ENCODE measurements at regions not wholly inside any gene's neighbourhood (a gene's known extent, or its start where the extent isn't known, plus 50 kb on each side); places are given as distances from the start of the nearest gene placed in this dataset.

- Mint-ChIP-seq H3K27me3 (ENCODE audit: insufficient read depth, unreplicated experiment) (no peaks in the 10 kb centered on the region), H3K27ac (ENCODE audit: low read depth, unreplicated experiment) (no peak overlapping the region), H3K36me3 (ENCODE audit: insufficient read depth, unreplicated experiment) (peaks cover 6% of the 10 kb centered on the region), H3K4me3 (ENCODE audit: unreplicated experiment) (no peak overlapping the region), H3K4me1 (ENCODE audit: insufficient read depth, unreplicated experiment) (peaks cover 5% of the 10 kb centered on the region), H3K9me3 (ENCODE audit: unreplicated experiment) (no peaks in the 10 kb centered on the region)
- ChIA-PET POLR2A (interaction anchor here (1.0 kb wide), 1 partner anchor 21 kb away, joined by 3 read pairs; no protein-coding TSS in a partner anchor), CTCF (no interaction called here)
- DNase-seq (ENCODE audit: unreplicated experiment), result no peak
- intact Hi-C loops (cut with micrococcal nuclease), result no loop called here
- no TSS peak for BruUV-seq (replicated peaks)
- TF ChIP-seq CTCF (IDR thresholded peaks at IDR 0.05; ENCODE audit: unreplicated experiment), result no peak
Observed at GRCh38 chr21:43289442-43289841, 120.6 kb downstream of the CRYAA start.

- Mint-ChIP-seq H3K36me3 (ENCODE audit: insufficient read depth, unreplicated experiment) (peaks cover 6% of the 10 kb centered on the region), H3K27me3 (ENCODE audit: insufficient read depth, unreplicated experiment) (no peaks in the 10 kb centered on the region), H3K4me1 (ENCODE audit: insufficient read depth, unreplicated experiment) (peaks cover 5% of the 10 kb centered on the region), H3K27ac (ENCODE audit: low read depth, unreplicated experiment) (no peak overlapping the region), H3K9me3 (ENCODE audit: unreplicated experiment) (no peaks in the 10 kb centered on the region), H3K4me3 (ENCODE audit: unreplicated experiment) (no peak overlapping the region)
- no TSS peak for BruUV-seq (replicated peaks)
- ChIA-PET POLR2A (no interaction called here), CTCF (interaction anchor here (1.1 kb wide), 1 partner anchor 11 kb away, joined by 3 read pairs; no protein-coding TSS in a partner anchor)
- intact Hi-C loops (cut with micrococcal nuclease), result no loop called here
- TF ChIP-seq CTCF (IDR thresholded peaks at IDR 0.05; ENCODE audit: unreplicated experiment), result no peak
- no peak for DNase-seq (ENCODE audit: unreplicated experiment)
Observed at GRCh38 chr21:43287795-43288755, 119.3 kb downstream of the CRYAA start.

- no peak for TF ChIP-seq CTCF (IDR thresholded peaks at IDR 0.05; ENCODE audit: unreplicated experiment)
- ChIA-PET POLR2A (interaction anchor here (0.7 kb wide), 1 partner anchor 307 kb away, joined by 4 read pairs; no protein-coding TSS in a partner anchor), CTCF (interaction anchor here (1.1 kb wide), 1 partner anchor 10 kb away, joined by 3 read pairs; no protein-coding TSS in a partner anchor)
- Mint-ChIP-seq H3K27ac (ENCODE audit: low read depth, unreplicated experiment) (no peak overlapping the region), H3K36me3 (ENCODE audit: insufficient read depth, unreplicated experiment) (peaks cover 6% of the 10 kb centered on the region), H3K4me1 (ENCODE audit: insufficient read depth, unreplicated experiment) (peaks cover 5% of the 10 kb centered on the region), H3K9me3 (ENCODE audit: unreplicated experiment) (no peaks in the 10 kb centered on the region), H3K4me3 (ENCODE audit: unreplicated experiment) (no peak overlapping the region), H3K27me3 (ENCODE audit: insufficient read depth, unreplicated experiment) (no peaks in the 10 kb centered on the region)
- no peak for DNase-seq (ENCODE audit: unreplicated experiment)
- BruUV-seq (replicated peaks), result no TSS peak
- intact Hi-C loops (cut with micrococcal nuclease), result no loop called here
Observed at GRCh38 chr21:43287111-43287760, 118.4 kb downstream of the CRYAA start.

- CTCF ChIA-PET, result no interaction called here
Observed at GRCh38 chr21:43286196-43286595, 117.4 kb downstream of the CRYAA start.

More at GRCh38 chr21:43286196-43286595, 117.4 kb downstream of the CRYAA start:
- peaks cover 5% of the 10 kb centered on the region for H3K4me1 Mint-ChIP-seq (ENCODE audit: insufficient read depth, unreplicated experiment)
- no peak for TF ChIP-seq CTCF (IDR thresholded peaks at IDR 0.05; ENCODE audit: unreplicated experiment)
- POLR2A ChIA-PET, result interaction anchor here (0.7 kb wide), 1 partner anchor 305 kb away, joined by 4 read pairs; no protein-coding TSS in a partner anchor
- intact Hi-C loops (cut with micrococcal nuclease), result no loop called here
- H3K36me3 Mint-ChIP-seq (ENCODE audit: insufficient read depth, unreplicated experiment), result peaks cover 6% of the 10 kb centered on the region
- DNase-seq (ENCODE audit: unreplicated experiment), result no peak
- H3K9me3 Mint-ChIP-seq (ENCODE audit: unreplicated experiment), result no peaks in the 10 kb centered on the region
- no TSS peak for BruUV-seq (replicated peaks)
- H3K4me3 Mint-ChIP-seq (ENCODE audit: unreplicated experiment), result no peak overlapping the region
- no peak overlapping the region for H3K27ac Mint-ChIP-seq (ENCODE audit: low read depth, unreplicated experiment)
- no peaks in the 10 kb centered on the region for H3K27me3 Mint-ChIP-seq (ENCODE audit: insufficient read depth, unreplicated experiment)

Measured in MCF 10A (cell line).